Nucleus accumbens (tissue), 56 donors: ENCODE measurements at regions not wholly inside any gene's neighbourhood (a gene's known extent, or its start where the extent isn't known, plus 50 kb on each side); places are given as distances from the start of the nearest gene placed in this dataset.
"Not testable (repeated sequence)": the region's sequence is repeated elsewhere in the genome, so short reads cannot be mapped to it uniquely, and the experiment has no call there.

Experiments used
- DNase-seq, 56 donors: peaks; one replicate each; lab custom pipeline; 2025; lab: John Stamatoyannopoulos, UW

DNA sequence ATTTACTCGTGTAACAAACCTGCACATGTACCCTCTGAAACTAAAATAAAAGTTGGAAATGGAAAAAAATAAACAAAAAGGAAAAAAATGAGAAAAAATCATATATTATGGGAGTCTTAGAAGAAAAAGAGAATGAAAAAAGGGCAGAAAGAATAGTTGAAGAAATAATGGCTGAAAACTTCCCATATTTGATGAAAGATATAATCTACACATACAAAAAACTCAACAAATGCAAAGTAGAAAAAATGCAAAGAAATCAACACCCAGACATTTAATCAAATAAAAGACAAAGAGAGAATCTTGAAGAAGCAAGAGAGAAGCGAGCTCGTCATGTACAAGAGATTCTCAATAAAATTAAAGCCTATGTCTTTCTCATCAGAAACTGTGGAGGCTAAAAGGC is 73.8 kb downstream of the SLC25A46 start:
- no peak for DNase-seq

GRCh38 chr5:110815916-110816605 is 77.3 kb downstream of the SLC25A46 start:
- no peak for DNase-seq

DNA sequence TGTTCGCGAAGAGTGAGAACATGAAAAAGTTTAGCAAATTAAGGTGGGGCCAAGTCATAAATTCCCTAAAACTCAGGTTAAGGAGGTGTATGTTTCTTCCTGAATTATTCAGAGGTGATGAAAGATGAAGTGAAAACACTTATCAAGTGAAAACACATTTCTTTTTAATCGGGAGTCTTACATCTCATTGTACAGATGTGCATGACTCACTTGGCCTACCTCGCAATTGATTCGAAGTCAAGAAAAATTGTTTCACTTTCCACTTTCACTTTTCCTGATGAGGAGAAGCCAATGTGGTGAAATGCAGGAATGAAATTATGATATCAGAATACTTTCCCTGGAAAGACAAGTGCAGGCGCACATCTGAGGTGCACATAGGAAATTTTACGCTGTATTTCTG is 78.7 kb downstream of the SLC25A46 start:
- DNase-seq: no peak

GRCh38 chr5:110823571-110823970 is 84.8 kb downstream of the SLC25A46 start:
- DNase-seq: no peak

- DNase-seq: no peak
These were observed 86.2 kb downstream of the SLC25A46 start for GRCh38 chr5:110824936-110825441.

DNA sequence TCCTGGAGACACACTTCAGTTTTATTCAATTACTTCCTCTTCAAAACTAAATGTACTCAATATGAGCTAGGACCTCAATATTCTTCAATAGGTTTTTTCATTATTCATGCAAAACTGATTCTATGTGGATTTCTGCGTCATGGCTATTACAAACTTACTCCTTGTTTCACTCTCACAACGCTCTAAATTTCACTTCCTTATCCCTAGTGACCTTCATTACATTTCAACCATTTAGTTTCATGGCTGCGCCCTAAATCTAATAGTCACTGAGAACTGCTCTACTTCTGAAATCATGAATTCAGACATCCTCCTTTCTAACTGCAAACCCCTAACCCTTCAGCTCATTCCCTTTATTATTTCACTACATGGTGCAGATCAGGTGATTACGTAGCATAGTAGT is 93.9 kb downstream of the SLC25A46 start:
- DNase-seq: no peak

DNA sequence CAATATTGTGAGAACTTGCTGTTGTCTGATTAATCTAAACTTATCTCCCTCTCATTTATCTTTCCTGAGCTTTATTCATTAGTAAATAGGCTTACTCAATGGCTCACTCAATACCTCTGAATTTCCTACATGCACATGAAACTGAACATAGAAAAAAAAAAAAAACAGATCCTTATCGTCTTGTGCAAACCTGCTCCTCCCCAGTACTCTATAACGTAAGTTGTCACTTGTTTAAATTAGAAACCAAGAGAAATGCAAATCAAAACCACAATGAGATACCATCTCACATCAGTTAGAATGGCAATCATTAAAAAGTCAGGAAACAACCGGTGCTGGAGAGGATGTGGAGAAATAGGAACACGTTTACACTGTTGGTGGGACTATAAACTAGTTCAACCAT is 96.1 kb downstream of the SLC25A46 start:
- not testable (repeated sequence) for DNase-seq

- no peak for DNase-seq
These were observed 98.0 kb downstream of the SLC25A46 start for GRCh38 chr5:110836851-110837250.

- DNase-seq: not testable (repeated sequence)
These were observed 99.5 kb downstream of the SLC25A46 start for GRCh38 chr5:110838357-110838756.

DNA sequence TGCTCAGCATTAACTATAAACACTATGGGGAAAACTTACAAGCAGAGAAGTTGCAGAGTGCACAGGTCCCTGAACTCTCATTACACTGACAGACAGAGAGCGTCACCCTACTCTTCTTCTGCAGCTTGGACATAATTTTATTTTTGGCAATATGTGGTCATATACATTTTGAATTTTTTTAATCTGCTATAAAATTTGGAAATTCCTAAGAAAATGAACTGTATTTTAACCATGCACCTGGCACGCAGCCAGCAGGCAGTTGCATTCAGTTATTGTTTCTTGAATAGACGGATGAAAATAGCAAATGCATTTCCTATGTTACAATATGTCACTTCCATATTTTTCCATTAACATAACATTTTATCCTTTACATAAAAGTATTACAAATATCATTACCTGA is 100.2 kb downstream of the SLC25A46 start:
- no peak for DNase-seq

GRCh38 chr5:110840347-110840960 is 101.6 kb downstream of the SLC25A46 start:
- DNase-seq: no peak

DNA sequence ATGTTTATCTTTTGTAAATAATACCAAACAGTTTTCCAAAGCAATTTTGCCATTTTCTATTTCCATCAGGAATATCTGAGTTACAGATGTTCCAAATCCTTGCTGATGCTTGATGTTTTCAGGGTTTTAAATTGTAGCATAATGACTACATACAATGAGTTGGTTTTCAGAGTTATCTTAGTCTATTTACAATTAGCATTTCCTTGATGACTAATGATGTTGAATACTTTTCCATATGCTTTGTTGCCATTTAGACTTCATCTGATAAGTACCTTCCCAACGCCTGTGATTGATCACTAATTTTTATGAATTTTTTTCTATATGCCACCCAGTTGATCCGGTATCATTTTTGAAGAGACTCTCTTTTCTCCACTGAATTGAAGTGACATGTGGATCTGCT is 102.3 kb downstream of the SLC25A46 start:
- no peak for DNase-seq

GRCh38 chr5:110842948-110843347 is 104.1 kb downstream of the SLC25A46 start:
- no peak for DNase-seq

DNA sequence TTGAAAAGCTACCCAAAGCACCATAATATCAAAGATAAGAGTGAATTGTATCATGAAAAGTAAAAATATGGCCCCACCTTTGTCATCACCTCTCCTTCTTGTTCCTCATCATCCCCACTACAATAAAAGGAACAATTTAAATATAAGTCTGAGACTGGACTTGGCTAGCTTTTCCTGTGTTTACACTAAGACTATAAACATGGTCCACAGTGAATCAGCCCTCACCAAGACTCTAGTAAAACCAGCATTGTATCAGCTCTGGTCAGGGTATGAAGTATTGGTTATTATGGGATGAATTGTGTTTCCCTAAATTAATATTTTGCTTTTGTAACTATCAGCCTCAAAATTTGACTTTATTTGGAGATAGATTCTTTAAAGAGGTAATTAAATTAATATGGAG is 105.4 kb downstream of the SLC25A46 start:
- no peak for DNase-seq

DNA sequence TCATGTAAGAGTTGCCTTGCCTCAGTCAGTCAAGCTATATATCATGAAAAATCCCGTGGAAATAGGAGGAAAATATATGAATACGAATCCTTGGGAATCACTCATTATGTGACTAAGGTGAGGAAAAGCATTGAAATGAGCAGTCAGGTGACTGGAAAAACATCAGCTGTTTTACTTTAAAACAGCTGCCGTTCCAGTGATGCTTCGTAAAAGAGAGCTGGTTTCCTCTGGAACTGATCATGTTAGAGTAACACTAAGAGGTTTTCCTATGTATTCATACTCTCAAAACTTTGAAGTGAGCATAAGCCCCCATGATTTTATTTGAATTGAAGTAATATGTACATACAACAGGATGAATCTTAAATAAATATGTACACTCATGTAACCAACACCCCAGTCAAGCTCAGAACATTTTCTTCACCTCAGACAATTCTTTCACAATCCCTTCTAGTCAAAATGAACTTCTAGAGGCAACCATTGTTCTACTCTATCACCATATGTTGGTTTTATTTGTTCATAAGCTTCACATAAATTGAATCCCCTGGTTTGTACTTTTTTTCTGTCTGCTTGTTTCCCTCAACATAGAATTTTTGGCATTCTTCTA is 107.7 kb downstream of the SLC25A46 start:
- DNase-seq: no peak

DNA sequence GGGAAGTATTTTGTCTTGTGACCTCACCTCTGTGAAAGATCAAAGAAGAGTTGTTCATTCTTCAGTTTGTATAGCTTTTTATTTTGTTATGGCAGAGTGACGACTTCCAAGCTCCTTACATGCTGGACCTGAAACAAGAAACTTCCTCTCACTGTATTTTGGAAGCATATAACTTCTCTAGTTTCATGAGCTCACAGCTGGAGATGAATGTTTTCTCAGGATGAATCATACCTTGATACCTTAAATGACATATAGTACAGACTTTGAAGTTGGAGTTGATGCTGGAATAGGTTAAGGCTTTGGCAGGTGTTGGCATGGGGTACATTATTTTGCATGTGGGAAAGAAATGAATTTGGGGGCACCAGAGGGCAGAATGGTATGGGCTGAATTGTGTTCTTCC is 112.5 kb downstream of the SLC25A46 start:
- no peak for DNase-seq

- no peak for DNase-seq
These were observed 113.2 kb downstream of the SLC25A46 start for GRCh38 chr5:110852053-110852452.

GRCh38 chr5:110852541-110852940 is 113.7 kb downstream of the SLC25A46 start:
- DNase-seq: no peak

GRCh38 chr5:110853267-110853666 is 114.5 kb downstream of the SLC25A46 start:
- DNase-seq: no peak

GRCh38 chr5:110854200-110854599 is 115.4 kb downstream of the SLC25A46 start:
- DNase-seq: no peak

DNA sequence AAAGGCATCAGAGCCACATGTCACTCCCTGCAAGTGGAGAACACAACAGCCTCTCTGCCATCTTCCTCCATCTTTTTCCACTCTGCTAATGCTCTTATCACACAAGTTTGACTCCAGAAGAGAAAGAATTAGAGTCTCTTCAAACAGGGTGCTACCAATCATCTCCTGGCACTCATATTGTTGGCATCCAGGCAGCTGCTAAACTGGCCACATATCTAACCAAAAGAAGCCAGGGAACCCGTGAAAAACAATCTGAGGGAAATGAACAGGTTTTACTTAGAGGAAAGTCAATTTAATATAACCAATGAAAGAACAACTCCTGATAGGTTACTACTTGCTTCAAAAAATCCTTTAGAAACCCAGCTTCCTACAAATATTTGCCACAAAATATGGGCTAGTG is 117.2 kb downstream of the SLC25A46 start:
- DNase-seq: no peak
